Ovary (tissue), 3 donors: ENCODE measurements at regions not wholly inside any gene's neighbourhood (a gene's known extent, or its start where the extent isn't known, plus 50 kb on each side); places are given as distances from the start of the nearest gene placed in this dataset.

Experiments used
- CTCF ChIP-seq, 3 donors: fragments of 450-650 bp in 2 of 3; fragments of 200-600 bp in 1 of 3; IDR thresholded peaks; one replicate each; pipeline versions ENCODE4 v1.5.1 to v1.8.0; 2016 to 2022; ENCODE audit warnings: antibody characterized with exemption in 3 of 3, mild to moderate bottlenecking in 1 of 3
- EP300 ChIP-seq: sonication (generic); formaldehyde crosslinking; IDR thresholded peaks from one replicate; pipeline ENCODE4 v1.6.1; 2017; ENCODE audit warnings: antibody characterized with exemption
- POLR2A ChIP-seq: fragments of 450-650 bp; IDR thresholded peaks from one replicate; pipeline ENCODE4 v1.6.1; 2017; ENCODE audit warnings: antibody characterized with exemption, mild to moderate bottlenecking, moderate library complexity
- donor health status: DM: no; HTN: no; CAD: no.

- TF ChIP-seq EP300 (no peak), CTCF (IDR thresholded peaks at IDR 0.05) (no peak), POLR2A (no peak)
Observed at GRCh38 chr6:8900056-8900455, 464.7 kb upstream of the SLC35B3 start.
